Neuronal stem cell (in vitro differentiated cells): ENCODE measurements at regions not wholly inside any gene's neighbourhood (a gene's known extent, or its start where the extent isn't known, plus 50 kb on each side); places are given as distances from the start of the nearest gene placed in this dataset.

Source experiments
- DNase-seq: peaks from one replicate; pipeline ENCODE4 v3.0.0-alpha.2; 2013; ENCODE audit warnings: low spot score
- H2AFZ ChIP-seq: one replicate; pipeline ENCODE4 v1.6.1; 2013; ENCODE audit warnings: mild to moderate bottlenecking, low read length, inconsistent platforms
- H2AK5ac ChIP-seq: 2 replicates; pipeline ENCODE4 v1.6.1; 2013; ENCODE audit warnings: low read depth, mild to moderate bottlenecking, inconsistent platforms, low read length, moderate library complexity, mixed read lengths
- H2BK120ac ChIP-seq: 2 replicates; pipeline ENCODE4 v1.6.1; 2013; ENCODE audit warnings: low read depth, mild to moderate bottlenecking, inconsistent platforms, low read length, moderate library complexity, mixed read lengths
- H2BK12ac ChIP-seq: one replicate; pipeline ENCODE4 v1.6.1; 2013; ENCODE audit warnings: low read length, inconsistent platforms
- H2BK15ac ChIP-seq: 2 replicates; pipeline ENCODE4 v1.6.1; 2013; ENCODE audit warnings: mild to moderate bottlenecking, low read length, inconsistent platforms, mixed read lengths
- H2BK5ac ChIP-seq: one replicate; pipeline ENCODE4 v1.6.1; 2013; ENCODE audit warnings: inconsistent platforms, mild to moderate bottlenecking, low read length, moderate library complexity
- H3K14ac ChIP-seq: one replicate; pipeline ENCODE4 v1.6.1; 2013; ENCODE audit warnings: low read length, inconsistent platforms
- H3K18ac ChIP-seq: 2 replicates; pipeline ENCODE4 v1.6.1; 2013; ENCODE audit warnings: low read length, inconsistent platforms
- H3K23ac ChIP-seq: 2 replicates; pipeline ENCODE4 v1.6.1; 2013; ENCODE audit warnings: low read depth, mild to moderate bottlenecking, mixed read lengths, low read length, inconsistent platforms; ENCODE audit not compliant: poor library complexity
- H3K27ac ChIP-seq: replicated peaks from 3 replicates; pipeline ENCODE4 v1.5.1; 2013; ENCODE audit warnings: low read length, inconsistent platforms
- H3K27me3 ChIP-seq, 3 experiments: 2 replicates each; pipeline ENCODE4 v1.6.1; 2013; ENCODE audit warnings: low read length in 3 of 3, mild to moderate bottlenecking in 2 of 3, inconsistent platforms in 1 of 3, low read depth in 1 of 3, mixed read lengths in 1 of 3, moderate library complexity in 1 of 3; ENCODE audit not compliant: control insufficient read depth in 3 of 3, insufficient read depth in 3 of 3
- H3K36me3 ChIP-seq, 2 donors: replicated peaks in 1 of 2; 2 replicates each; pipeline ENCODE4 v1.6.1; 2013; ENCODE audit warnings: low read length in 2 of 2; ENCODE audit not compliant: control insufficient read depth in 2 of 2, insufficient read depth in 2 of 2
- H3K4ac ChIP-seq: 2 replicates; pipeline ENCODE4 v1.6.1; 2013; ENCODE audit warnings: inconsistent platforms, mild to moderate bottlenecking, low read length, moderate library complexity
- H3K4me1 ChIP-seq, 2 donors: 1 replicate in 1 of 2; 2 replicates in 1 of 2; pipeline ENCODE4 v1.6.1; 2013; ENCODE audit warnings: low read length in 2 of 2, low read depth in 1 of 2; ENCODE audit not compliant: control insufficient read depth in 2 of 2, insufficient read depth in 1 of 2
- H3K4me2 ChIP-seq: one replicate; pipeline ENCODE4 v1.6.1; 2013; ENCODE audit warnings: mild to moderate bottlenecking, low read length, inconsistent platforms; ENCODE audit not compliant: insufficient read depth, poor library complexity, severe bottlenecking
- H3K4me3 ChIP-seq, 2 donors: 2 replicates each; pipeline ENCODE4 v1.5.1; 2013; ENCODE audit warnings: low read length in 2 of 2, mild to moderate bottlenecking in 2 of 2, inconsistent platforms in 1 of 2, moderate library complexity in 1 of 2
- H3K79me1 ChIP-seq: one replicate; pipeline ENCODE4 v1.6.1; 2013; ENCODE audit warnings: low read depth, mild to moderate bottlenecking, inconsistent platforms, low read length, moderate library complexity
- H3K9ac ChIP-seq: one replicate; pipeline ENCODE4 v1.6.1; 2013; ENCODE audit warnings: mild to moderate bottlenecking, low read depth, low read length, inconsistent platforms; ENCODE audit not compliant: poor library complexity
- H3K9me3 ChIP-seq, 2 donors: replicated peaks in 1 of 2; 2 replicates each; pipeline versions ENCODE3 to v1.6.1; 2013; ENCODE audit warnings: low read length in 2 of 2, mild to moderate bottlenecking in 2 of 2, inconsistent platforms in 1 of 2, low read depth in 1 of 2, mixed read lengths in 1 of 2, moderate library complexity in 1 of 2; ENCODE audit not compliant: control insufficient read depth in 2 of 2, insufficient read depth in 1 of 2
- H4K8ac ChIP-seq: one replicate; pipeline ENCODE4 v1.6.1; 2013; ENCODE audit warnings: low read depth, mild to moderate bottlenecking, inconsistent platforms, low read length, moderate library complexity
- H4K91ac ChIP-seq: one replicate; pipeline ENCODE4 v1.6.1; 2013; ENCODE audit warnings: low read length, low read depth, mild to moderate bottlenecking, inconsistent platforms; ENCODE audit not compliant: poor library complexity
- WGBS, 2 donors: extraction: QIAGEN DNeasy Blood & Tissue Kit; methylation state at CpG; one replicate each; pipeline ENCODE4 v1.1.7; 2013; ENCODE audit warnings: missing lambda C conversion rate in 2 of 2, mixed read lengths in 1 of 2; ENCODE audit not compliant: insufficient read length in 2 of 2, insufficient replicate concordance in 1 of 2; ENCODE audit errors: extremely low coverage in 2 of 2; 5-methylcytosine and 5-hydroxymethylcytosine counted together

DNA sequence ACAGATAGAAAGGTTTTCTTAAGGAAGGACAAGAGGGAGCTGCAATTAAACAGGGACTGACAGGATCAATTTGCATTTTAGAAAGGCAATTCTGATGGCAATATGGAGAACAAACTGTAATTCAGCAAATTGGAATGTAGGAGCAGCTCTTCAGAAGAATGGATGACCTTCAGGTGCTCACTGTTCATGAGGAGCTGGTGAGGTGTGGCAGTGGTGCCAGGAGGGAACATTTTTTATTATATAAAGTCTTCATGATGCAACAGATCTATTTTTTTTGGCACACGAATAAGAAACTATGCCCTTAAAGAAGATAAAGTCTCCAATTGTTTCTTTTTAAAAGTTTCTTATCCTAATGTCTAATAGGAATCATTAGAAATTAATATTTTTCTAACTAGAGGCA lies 151.7 kb downstream of the SLC38A4 start:
- no peak overlapping the region for H3K4me3 ChIP-seq
- H3K18ac ChIP-seq = no peak overlapping the region
- WGBS, 2 donors = no CpG with 5 or more reads among the region's 1 CpG
- H2BK15ac ChIP-seq = no peak overlapping the region
- H4K8ac ChIP-seq = no peak overlapping the region
- no peak overlapping the region for H2AFZ ChIP-seq
- no peak overlapping the region for H3K23ac ChIP-seq
- no peak overlapping the region for H4K91ac ChIP-seq
- H2BK5ac ChIP-seq = no peak overlapping the region
- no peak overlapping the region for H2BK120ac ChIP-seq
- peaks cover 0 to 4% of the 10 kb centered on the region in 2 donors for H3K4me1 ChIP-seq
- no peaks in the 10 kb centered on the region for H3K79me1 ChIP-seq
- no peak overlapping the region for H3K9ac ChIP-seq
- H3K27ac ChIP-seq = no peak overlapping the region
- H3K14ac ChIP-seq = no peak overlapping the region
- H2AK5ac ChIP-seq = no peak overlapping the region
- H3K9me3 ChIP-seq = no peaks in the 10 kb centered on the region
- no peaks in the 10 kb centered on the region for H3K36me3 ChIP-seq
- H3K4me2 ChIP-seq = no peak overlapping the region
- H3K27me3 ChIP-seq = no peaks in the 10 kb centered on the region
- H3K4ac ChIP-seq = no peak overlapping the region
- no peak for DNase-seq
- H2BK12ac ChIP-seq = no peak overlapping the region

DNA sequence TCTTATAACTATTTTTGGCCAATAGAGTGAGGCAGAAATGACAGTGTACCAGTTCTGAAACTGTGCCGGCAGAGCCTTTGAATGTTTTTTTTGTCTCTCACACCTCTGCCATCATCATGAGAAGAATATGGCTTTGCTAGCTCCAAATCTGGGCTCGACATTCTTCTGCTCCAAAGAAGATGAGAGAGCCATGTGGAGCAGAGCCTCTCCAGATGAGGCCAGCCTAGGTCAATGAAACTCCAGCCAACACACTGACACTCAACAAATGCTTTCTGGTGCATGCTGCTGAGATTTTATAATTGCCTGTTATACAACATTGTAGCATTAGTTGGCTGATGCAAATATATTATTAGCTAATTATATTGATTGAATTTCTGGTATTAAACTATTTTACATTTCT lies 154.7 kb downstream of the SLC38A4 start:
- no peak overlapping the region for H3K9ac ChIP-seq
- no peak overlapping the region for H3K27ac ChIP-seq
- no CpG with 5 or more reads among the region's 2 CpGs for WGBS, 2 donors

DNA sequence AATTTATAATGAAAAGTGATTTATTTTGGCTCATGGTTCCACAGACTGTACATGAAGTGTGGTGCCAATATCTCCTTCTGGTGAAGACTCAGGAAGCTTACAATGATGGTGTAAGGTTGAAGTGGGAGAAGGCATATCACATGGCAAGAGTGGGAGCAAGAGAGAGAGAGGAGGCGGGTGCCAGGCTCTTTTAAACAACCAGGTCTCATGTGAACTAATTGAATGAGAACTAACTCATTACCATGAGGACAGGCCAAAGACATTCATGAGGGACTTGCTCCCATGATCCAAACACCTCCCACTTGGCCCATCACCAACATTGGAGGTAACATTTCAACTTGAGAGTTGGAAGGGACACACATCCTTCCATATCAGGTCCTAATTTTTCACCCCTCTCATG lies 155.2 kb downstream of the SLC38A4 start:
- H2AFZ ChIP-seq = no peak overlapping the region
- no peak overlapping the region for H3K4me3 ChIP-seq
- no peak overlapping the region for H4K91ac ChIP-seq
- no peak overlapping the region for H3K23ac ChIP-seq
- no peak overlapping the region for H3K27ac ChIP-seq
- no peak overlapping the region for H2BK15ac ChIP-seq
- peaks cover 0 to 2% (median 0%) of the 10 kb centered on the region in 3 experiments for H3K27me3 ChIP-seq
- H3K4me1 ChIP-seq = no peaks in the 10 kb centered on the region
- no peak overlapping the region for H2BK12ac ChIP-seq
- no peak overlapping the region for H3K18ac ChIP-seq
- WGBS, 2 donors = no CpG with 5 or more reads among the region's 1 CpG
- no peak overlapping the region for H3K4ac ChIP-seq
- no peaks in the 10 kb centered on the region for H3K79me1 ChIP-seq
- H3K4me2 ChIP-seq = no peak overlapping the region
- H3K9ac ChIP-seq = no peak overlapping the region
- no peaks in the 10 kb centered on the region for H3K36me3 ChIP-seq
- no peak overlapping the region for H2BK120ac ChIP-seq
- H4K8ac ChIP-seq = no peak overlapping the region
- no peaks in the 10 kb centered on the region for H3K9me3 ChIP-seq
- DNase-seq = no peak
- no peak overlapping the region for H2AK5ac ChIP-seq
- H2BK5ac ChIP-seq = no peak overlapping the region
- H3K14ac ChIP-seq = no peak overlapping the region

More for the DNA sequence above, 154.7 kb downstream of the SLC38A4 start:
- no peak overlapping the region for H4K8ac ChIP-seq
- no peaks in the 10 kb centered on the region for H3K79me1 ChIP-seq
- H3K4ac ChIP-seq = no peak overlapping the region
- H3K4me2 ChIP-seq = no peak overlapping the region
- no peak overlapping the region for H3K23ac ChIP-seq
- no peak overlapping the region for H3K14ac ChIP-seq
- peaks cover 0 to 2% (median 0%) of the 10 kb centered on the region in 3 experiments for H3K27me3 ChIP-seq
- no peaks in the 10 kb centered on the region for H3K4me1 ChIP-seq
- no peak overlapping the region for H2BK120ac ChIP-seq
- H4K91ac ChIP-seq = no peak overlapping the region
- no peaks in the 10 kb centered on the region for H3K36me3 ChIP-seq
- H3K9me3 ChIP-seq = no peaks in the 10 kb centered on the region
- H2AK5ac ChIP-seq = no peak overlapping the region
- H2BK15ac ChIP-seq = no peak overlapping the region
- H2AFZ ChIP-seq = no peak overlapping the region
- DNase-seq = no peak
- no peak overlapping the region for H3K18ac ChIP-seq
- H2BK5ac ChIP-seq = no peak overlapping the region
- no peak overlapping the region for H3K4me3 ChIP-seq
- no peak overlapping the region for H2BK12ac ChIP-seq

DNA sequence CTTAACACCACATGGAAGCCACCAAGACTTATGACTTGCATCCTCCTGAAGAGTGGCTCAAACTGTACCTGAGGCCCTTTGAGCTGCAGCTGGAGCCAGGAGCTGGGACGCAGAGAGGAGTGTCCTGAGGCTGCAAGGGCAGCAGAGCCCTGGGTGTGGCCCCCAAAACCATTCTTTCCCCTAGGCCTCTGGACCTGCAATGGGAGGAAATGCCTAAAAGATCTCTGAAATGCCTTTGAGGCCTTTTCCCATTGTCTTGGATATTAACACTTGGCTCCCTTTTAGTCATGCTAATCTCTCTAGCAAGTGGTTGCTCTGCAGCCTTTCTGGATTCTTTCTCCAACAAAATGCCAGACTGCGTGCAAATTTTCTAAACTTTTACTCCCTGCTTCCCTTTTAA lies 156.1 kb downstream of the SLC38A4 start:
- Histone ChIP-seq H3K4me1 (no peaks in the 10 kb centered on the region), H2AK5ac (no peak overlapping the region), H4K91ac (no peak overlapping the region), H4K8ac (no peak overlapping the region), H3K4ac (no peak overlapping the region), H3K9me3 (no peaks in the 10 kb centered on the region), H3K18ac (peak overlapping the region; percentile 67), H2BK15ac (no peak overlapping the region), H2BK12ac (no peak overlapping the region), H3K9ac (no peak overlapping the region), H2AFZ (no peak overlapping the region), H2BK5ac (no peak overlapping the region), H2BK120ac (no peak overlapping the region), H3K4me3 (no peak overlapping the region), H3K79me1 (no peaks in the 10 kb centered on the region), H3K27me3 (peaks cover 0 to 2% (median 0%) of the 10 kb centered on the region in 3 experiments), H3K23ac (no peak overlapping the region), H3K14ac (no peak overlapping the region), H3K27ac (no peak overlapping the region), H3K36me3 (no peaks in the 10 kb centered on the region), H3K4me2 (no peak overlapping the region)
- WGBS, 2 donors = no CpG with 5 or more reads among the region's 2 CpGs
- no peak for DNase-seq
